Caco-2 (cell line): ENCODE measurements at regions not wholly inside any gene's neighbourhood (a gene's known extent, or its start where the extent isn't known, plus 50 kb on each side); places are given as distances from the start of the nearest gene placed in this dataset.

Experiments
- BruUV-seq: library from RNA; stranded (reverse); fragments of 400-500 nt; replicated peaks from 2 replicates; lab custom pipeline; 2021; lab: Mats Ljungman, UMichigan
- CTCF ChIA-PET: fragments of 300-600 bp; sonication (Branson Sonifier 250); formaldehyde crosslinking; loops from one replicate; lab custom pipeline; 2022; ENCODE audit warnings: antibody characterized with exemption; lab: Charles Lee
- POLR2A ChIA-PET: fragments of 300-600 bp; sonication (Branson Sonifier 250); formaldehyde crosslinking; loops from one replicate; lab custom pipeline; 2022; ENCODE audit warnings: antibody characterized with exemption; lab: Charles Lee
- DNase-seq, 2 experiments: peaks; one replicate each; pipeline versions ENCODE4 v3.0.0 to v3.0.0-alpha.2; 2020 to 2022
- H3K27me3 ChIP-seq: replicated peaks from 2 replicates; pipeline ENCODE4 v1.6.0; 2011; ENCODE audit warnings: low read length; ENCODE audit not compliant: control insufficient read depth, insufficient read depth
- H3K36me3 ChIP-seq: 2 replicates; pipeline ENCODE4 v1.5.1; 2011; ENCODE audit warnings: low read length; ENCODE audit not compliant: control insufficient read depth, insufficient read depth
- H3K4me1 ChIP-seq: fragments of 250-450 bp; sonication (Bioruptor Pico); 2 replicates; pipeline ENCODE4 v1.5.1; 2020; ENCODE audit warnings: mild to moderate bottlenecking
- H3K4me3 ChIP-seq: 2 replicates; pipeline ENCODE4 v1.5.1; 2011; ENCODE audit warnings: low read depth, mild to moderate bottlenecking, control low read depth, low read length
- H3K9me3 ChIP-seq: fragments of 250-450 bp; sonication (Bioruptor Pico); 2 replicates; pipeline ENCODE4 v1.5.1; 2020; ENCODE audit warnings: mild to moderate bottlenecking, moderate library complexity
- H3K27ac Mint-ChIP-seq: one replicate; pipeline ENCODE4 v1.8.0; 2022; ENCODE audit warnings: mixed read lengths; ENCODE audit not compliant: unreplicated experiment
- H3K27me3 Mint-ChIP-seq: one replicate; pipeline ENCODE4 v1.8.0; 2022; ENCODE audit warnings: mixed read lengths; ENCODE audit not compliant: insufficient read depth, unreplicated experiment
- H3K36me3 Mint-ChIP-seq: one replicate; pipeline ENCODE4 v1.8.0; 2022; ENCODE audit warnings: mild to moderate bottlenecking, mixed read lengths; ENCODE audit not compliant: insufficient read depth, unreplicated experiment
- H3K4me1 Mint-ChIP-seq: one replicate; pipeline ENCODE4 v1.8.0; 2022; ENCODE audit warnings: low read depth, mixed read lengths; ENCODE audit not compliant: unreplicated experiment
- H3K4me3 Mint-ChIP-seq: one replicate; pipeline ENCODE4 v1.8.0; 2022; ENCODE audit warnings: mild to moderate bottlenecking, moderate library complexity, mixed read lengths; ENCODE audit not compliant: unreplicated experiment
- H3K9me3 Mint-ChIP-seq: one replicate; pipeline ENCODE4 v1.8.0; 2022; ENCODE audit warnings: mixed read lengths; ENCODE audit not compliant: unreplicated experiment
- intact Hi-C: fragments of 100-400 bp; cut with micrococcal nuclease; formaldehyde crosslinking; loops from one replicate; pipeline ENCODE4 v1.10.0; 2022; ENCODE audit not compliant: unreplicated experiment
- TF ChIP-seq, protein P1 (sequence below), 2 experiments: fragments of 200-600 bp in 1 of 2; IDR thresholded peaks; 1 replicate in 1 of 2; 2 replicates in 1 of 2; pipeline versions ENCODE4 v1.5.1 to v1.8.0; 2011 to 2022; ENCODE audit warnings: antibody characterized with exemption in 1 of 2, control low read depth in 1 of 2, inconsistent platforms in 1 of 2, low read depth in 1 of 2, low read length in 1 of 2, mild to moderate bottlenecking in 1 of 2, moderate library complexity in 1 of 2; ENCODE audit not compliant: insufficient read depth in 1 of 2, severe bottlenecking in 1 of 2, unreplicated experiment in 1 of 2

DNA sequence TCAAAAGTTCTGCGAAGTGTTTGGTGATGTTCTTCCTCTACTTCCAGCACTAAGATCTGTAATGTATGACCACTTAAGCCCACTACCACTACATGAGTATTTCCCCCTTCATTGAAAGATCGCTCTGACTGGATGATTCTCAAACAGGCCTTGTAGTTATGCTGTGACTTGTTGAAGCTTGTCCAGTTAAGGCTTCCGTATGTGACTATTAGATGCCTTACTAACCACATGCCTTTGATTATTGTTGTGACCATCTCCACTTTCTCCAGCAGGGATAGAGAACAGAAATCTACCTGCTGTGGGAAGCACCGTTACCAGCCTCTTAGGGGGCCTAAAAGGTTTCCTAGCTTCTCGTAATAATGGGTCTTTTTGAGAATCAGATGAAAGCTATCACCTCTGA is 81.1 kb downstream of the NOC3L start:
- Mint-ChIP-seq H3K9me3 (peaks cover 17% of the 10 kb centered on the region), H3K27me3 (no peaks in the 10 kb centered on the region), H3K4me3 (no peak overlapping the region), H3K27ac (no peak overlapping the region), H3K36me3 (peaks cover 17% of the 10 kb centered on the region), H3K4me1 (peaks cover 10% of the 10 kb centered on the region)
- TF ChIP-seq, protein P1, sequence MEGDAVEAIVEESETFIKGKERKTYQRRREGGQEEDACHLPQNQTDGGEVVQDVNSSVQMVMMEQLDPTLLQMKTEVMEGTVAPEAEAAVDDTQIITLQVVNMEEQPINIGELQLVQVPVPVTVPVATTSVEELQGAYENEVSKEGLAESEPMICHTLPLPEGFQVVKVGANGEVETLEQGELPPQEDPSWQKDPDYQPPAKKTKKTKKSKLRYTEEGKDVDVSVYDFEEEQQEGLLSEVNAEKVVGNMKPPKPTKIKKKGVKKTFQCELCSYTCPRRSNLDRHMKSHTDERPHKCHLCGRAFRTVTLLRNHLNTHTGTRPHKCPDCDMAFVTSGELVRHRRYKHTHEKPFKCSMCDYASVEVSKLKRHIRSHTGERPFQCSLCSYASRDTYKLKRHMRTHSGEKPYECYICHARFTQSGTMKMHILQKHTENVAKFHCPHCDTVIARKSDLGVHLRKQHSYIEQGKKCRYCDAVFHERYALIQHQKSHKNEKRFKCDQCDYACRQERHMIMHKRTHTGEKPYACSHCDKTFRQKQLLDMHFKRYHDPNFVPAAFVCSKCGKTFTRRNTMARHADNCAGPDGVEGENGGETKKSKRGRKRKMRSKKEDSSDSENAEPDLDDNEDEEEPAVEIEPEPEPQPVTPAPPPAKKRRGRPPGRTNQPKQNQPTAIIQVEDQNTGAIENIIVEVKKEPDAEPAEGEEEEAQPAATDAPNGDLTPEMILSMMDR (IDR thresholded peaks at IDR 0.05; ENCODE audit: insufficient read depth in 1 of 2, low read depth in 1 of 2, low read length in 1 of 2, severe bottlenecking in 1 of 2, unreplicated experiment in 1 of 2): no peak
- DNase-seq: no peak
- Histone ChIP-seq H3K4me1 (peaks cover 9% of the 10 kb centered on the region), H3K27me3 (no peaks in the 10 kb centered on the region), H3K4me3 (no peak overlapping the region), H3K9me3 (no peaks in the 10 kb centered on the region), H3K36me3 (no peaks in the 10 kb centered on the region)
- intact Hi-C loops: loop anchor here (5.0 to 10.0 kb wide), 2 partner anchors 204 to 367 kb away; no protein-coding TSS in a partner anchor
- ChIA-PET POLR2A (no interaction called here), CTCF (no interaction called here)
- BruUV-seq: no TSS peak

DNA sequence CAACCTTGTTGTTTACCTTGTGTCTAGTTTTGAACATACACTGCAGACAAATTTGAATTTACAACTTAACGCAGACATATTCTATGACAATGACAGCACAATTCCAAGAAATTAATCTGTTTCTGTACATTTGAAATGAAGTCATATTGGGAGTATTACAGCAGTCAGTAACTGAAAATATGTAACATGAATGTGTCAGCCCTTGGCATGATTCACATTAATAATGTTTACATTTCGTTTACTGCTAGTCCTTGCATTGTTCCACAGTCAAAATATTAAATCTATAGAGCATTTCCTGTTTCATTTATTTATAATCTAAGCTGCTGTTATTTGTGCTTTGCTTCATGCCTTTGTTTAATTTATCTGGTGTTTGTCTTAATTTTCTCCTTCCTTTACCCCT is 80.4 kb downstream of the NOC3L start:
- H3K27me3 ChIP-seq: no peaks in the 10 kb centered on the region
- ChIA-PET POLR2A (no interaction called here), CTCF (no interaction called here)
- H3K4me1 ChIP-seq: peaks cover 11% of the 10 kb centered on the region
- no peaks in the 10 kb centered on the region for H3K27me3 Mint-ChIP-seq
- peaks cover 17% of the 10 kb centered on the region for H3K9me3 Mint-ChIP-seq
- no peaks in the 10 kb centered on the region for H3K36me3 ChIP-seq
- intact Hi-C loops: loop anchor here (5.0 to 10.0 kb wide), 2 partner anchors 205 to 368 kb away; no protein-coding TSS in a partner anchor
- peaks cover 17% of the 10 kb centered on the region for H3K4me1 Mint-ChIP-seq
- H3K9me3 ChIP-seq: no peaks in the 10 kb centered on the region
- TF ChIP-seq, protein P1 (IDR thresholded peaks at IDR 0.05; ENCODE audit: insufficient read depth in 1 of 2, low read depth in 1 of 2, low read length in 1 of 2, severe bottlenecking in 1 of 2, unreplicated experiment in 1 of 2): no peak
- peaks cover 17% of the 10 kb centered on the region for H3K36me3 Mint-ChIP-seq
- no peak overlapping the region for H3K27ac Mint-ChIP-seq
- no TSS peak for BruUV-seq
- H3K4me3 ChIP-seq: no peak overlapping the region
- DNase-seq: no peak
- H3K4me3 Mint-ChIP-seq: no peak overlapping the region
